SK-N-SH (cell line): ENCODE measurements at regions not wholly inside any gene's neighbourhood (a gene's known extent, or its start where the extent isn't known, plus 50 kb on each side); places are given as distances from the start of the nearest gene placed in this dataset.

Source experiments
- CTCF ChIA-PET: fragments of 300-600, 350-600 bp; formaldehyde crosslinking; extraction: SDS; loops from one replicate; lab custom pipeline; 2021; lab: Yijun Ruan, JAX
- POLR2A ChIA-PET: fragments of 350-600 bp; sonication (Branson Sonifier 250); formaldehyde crosslinking; extraction: SDS; loops from one replicate; lab custom pipeline; 2020; ENCODE audit warnings: antibody characterized with exemption, inconsistent platforms; lab: Yijun Ruan, JAX
- DNase-seq: peaks from one replicate; pipeline ENCODE4 v3.0.0; 2012
- H2AFZ ChIP-seq: fragments of 200-600 bp; sonication (generic); 2 replicates; pipeline ENCODE4 v1.8.1; 2016; ENCODE audit warnings: antibody characterized with exemption, mild to moderate bottlenecking, low read depth
- H3F3A ChIP-seq: fragments of 200-600 bp; sonication (generic); replicated peaks from 2 replicates; pipeline ENCODE3; 2016; ENCODE audit warnings: antibody characterized with exemption, mild to moderate bottlenecking; ENCODE audit not compliant: insufficient read depth
- H3K27ac ChIP-seq, 2 experiments: fragments of 200-500 bp in 1 of 2; fragments of 200-600 bp in 1 of 2; sonication (Bioruptor generic) in 1 of 2; sonication (generic), shearing (Covaris generic) in 1 of 2; 2 replicates each; pipeline versions ENCODE4 v1.5.1 to v1.6.1; 2014 to 2016; ENCODE audit warnings: low read depth in 2 of 2, inconsistent platforms in 1 of 2, low read length in 1 of 2, mild to moderate bottlenecking in 1 of 2, mixed read lengths in 1 of 2
- H3K27me3 ChIP-seq: fragments of 200-600 bp; sonication (generic), shearing (Covaris generic); 2 replicates; pipeline ENCODE4 v1.6.1; 2016; ENCODE audit warnings: mixed run types; ENCODE audit not compliant: insufficient read depth
- H3K36me3 ChIP-seq, 2 experiments: fragments of 200-500 bp in 1 of 2; fragments of 200-600 bp in 1 of 2; sonication (Bioruptor generic) in 1 of 2; sonication (generic) in 1 of 2; replicated peaks in 1 of 2; 2 replicates each; pipeline versions ENCODE3 to v1.5.1; 2014 to 2016; ENCODE audit warnings: low read length in 1 of 2, mild to moderate bottlenecking in 1 of 2; ENCODE audit not compliant: insufficient read depth in 2 of 2, control insufficient read depth in 1 of 2
- H3K4me1 ChIP-seq, 2 experiments: fragments of 200-500 bp in 1 of 2; fragments of 200-600 bp in 1 of 2; sonication (Bioruptor generic) in 1 of 2; sonication (generic), shearing (Covaris generic) in 1 of 2; 2 replicates each; pipeline versions ENCODE4 v1.5.1 to v1.6.1; 2014 to 2016; ENCODE audit warnings: low read depth in 1 of 2, low read length in 1 of 2, mixed run types in 1 of 2; ENCODE audit not compliant: insufficient read depth in 2 of 2, control insufficient read depth in 1 of 2
- H3K4me2 ChIP-seq: fragments of 200-600 bp; sonication (generic), shearing (Covaris generic); 2 replicates; pipeline ENCODE4 v1.6.1; 2017; ENCODE audit warnings: mixed run types
- H3K4me3 ChIP-seq, 2 experiments: fragments of 200-500 bp in 1 of 2; fragments of 200-600 bp in 1 of 2; sonication (Bioruptor generic) in 1 of 2; sonication (generic), shearing (Covaris generic) in 1 of 2; 2 replicates each; pipeline versions ENCODE4 v1.5.1 to v1.8.1; 2014 to 2016; ENCODE audit warnings: low read depth in 2 of 2, inconsistent platforms in 1 of 2, low read length in 1 of 2, mild to moderate bottlenecking in 1 of 2, mixed read lengths in 1 of 2, moderate library complexity in 1 of 2
- H3K79me2 ChIP-seq: fragments of 200-600 bp; sonication (generic); 2 replicates; pipeline ENCODE4 v1.8.1; 2017; ENCODE audit warnings: mild to moderate bottlenecking; ENCODE audit not compliant: insufficient read depth
- H3K9ac ChIP-seq: fragments of 200-600 bp; sonication (generic); 2 replicates; pipeline ENCODE4 v1.6.1; 2017; ENCODE audit warnings: mixed run types
- H3K9me2 ChIP-seq: fragments of 200-600 bp; sonication (generic); 2 replicates; pipeline ENCODE4 v1.6.1; 2017; ENCODE audit warnings: mixed run types
- H3K9me3 ChIP-seq: fragments of 200-600 bp; sonication (generic); 2 replicates; pipeline ENCODE4 v1.6.1; 2017; ENCODE audit warnings: mixed run types, mild to moderate bottlenecking, moderate library complexity
- H4K20me1 ChIP-seq: fragments of 200-600 bp; sonication (generic); 2 replicates; pipeline ENCODE4 v1.6.1; 2017; ENCODE audit warnings: mild to moderate bottlenecking, mixed run types; ENCODE audit not compliant: insufficient read depth
- EZH2phosphoT487 ChIP-seq: fragments of 200-600 bp; sonication (generic); IDR thresholded peaks from 2 replicates; pipeline ENCODE4 v1.6.1; 2017; ENCODE audit warnings: low read depth, mixed run types, mild to moderate bottlenecking, antibody characterized with exemption, moderate library complexity, borderline replicate concordance
- GABPA ChIP-seq: IDR thresholded peaks from 2 replicates; pipeline ENCODE4 v1.4.0; 2012; ENCODE audit warnings: low read depth, mild to moderate bottlenecking
- RFX5 ChIP-seq: IDR thresholded peaks from 2 replicates; pipeline ENCODE4 v1.6.1; 2012; ENCODE audit warnings: mild to moderate bottlenecking, improper control_type of control experiment, low read length
- SIN3A ChIP-seq: IDR thresholded peaks from 2 replicates; pipeline ENCODE4 v1.6.1; 2012; ENCODE audit warnings: low read depth, mild to moderate bottlenecking, low read length, moderate library complexity, borderline replicate concordance
- SMC3 ChIP-seq: IDR thresholded peaks from 2 replicates; pipeline ENCODE4 v1.6.1; 2012; ENCODE audit warnings: low read depth, low read length, improper control_type of control experiment
- WGBS: methylation state at CpG from one replicate; pipeline ENCODE4 v1.1.6; 2017; ENCODE audit warnings: low lambda C conversion rate; 5-methylcytosine and 5-hydroxymethylcytosine counted together
- TF ChIP-seq, protein P1 (sequence below): IDR thresholded peaks from 2 replicates; pipeline ENCODE4 v1.4.0; 2012; ENCODE audit warnings: low read depth, borderline replicate concordance
- TF ChIP-seq, protein P2 (sequence below): fragments of 150-350 bp; IDR thresholded peaks from 2 replicates; pipeline ENCODE4 v1.6.1; 2017; ENCODE audit warnings: antibody characterized with exemption, low read length, low read depth, borderline replicate concordance

DNA sequence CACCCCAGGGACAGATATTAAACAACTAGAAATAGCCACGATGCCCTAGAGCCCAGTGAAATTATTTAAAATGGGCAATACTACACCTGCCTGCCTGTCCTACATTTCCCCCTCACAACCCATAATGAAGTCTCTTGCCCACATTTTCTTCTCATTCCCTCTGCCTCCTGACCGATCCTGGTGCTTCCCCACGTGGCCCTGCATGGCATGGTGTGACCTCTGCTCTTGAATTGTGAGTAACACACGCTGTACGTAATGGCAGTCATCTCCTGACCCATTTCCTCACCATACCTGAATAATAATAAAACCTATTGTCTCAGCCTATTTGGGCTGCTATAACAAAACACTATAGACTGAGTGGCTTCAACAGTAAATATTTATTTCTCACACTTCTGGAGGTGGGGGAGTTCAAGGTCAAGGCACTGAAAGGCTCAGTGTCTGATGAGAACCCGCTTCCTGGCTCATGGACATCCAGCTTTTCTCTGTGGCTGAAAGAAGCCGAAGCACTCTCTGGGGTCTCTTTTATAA, 77.0 kb upstream of the ENPP6 start (continued):
- TF ChIP-seq, protein P1, sequence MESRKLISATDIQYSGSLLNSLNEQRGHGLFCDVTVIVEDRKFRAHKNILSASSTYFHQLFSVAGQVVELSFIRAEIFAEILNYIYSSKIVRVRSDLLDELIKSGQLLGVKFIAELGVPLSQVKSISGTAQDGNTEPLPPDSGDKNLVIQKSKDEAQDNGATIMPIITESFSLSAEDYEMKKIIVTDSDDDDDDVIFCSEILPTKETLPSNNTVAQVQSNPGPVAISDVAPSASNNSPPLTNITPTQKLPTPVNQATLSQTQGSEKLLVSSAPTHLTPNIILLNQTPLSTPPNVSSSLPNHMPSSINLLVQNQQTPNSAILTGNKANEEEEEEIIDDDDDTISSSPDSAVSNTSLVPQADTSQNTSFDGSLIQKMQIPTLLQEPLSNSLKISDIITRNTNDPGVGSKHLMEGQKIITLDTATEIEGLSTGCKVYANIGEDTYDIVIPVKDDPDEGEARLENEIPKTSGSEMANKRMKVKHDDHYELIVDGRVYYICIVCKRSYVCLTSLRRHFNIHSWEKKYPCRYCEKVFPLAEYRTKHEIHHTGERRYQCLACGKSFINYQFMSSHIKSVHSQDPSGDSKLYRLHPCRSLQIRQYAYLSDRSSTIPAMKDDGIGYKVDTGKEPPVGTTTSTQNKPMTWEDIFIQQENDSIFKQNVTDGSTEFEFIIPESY, result no peak
- TF ChIP-seq RFX5 (no peak), EZH2phosphoT487 (no peak), SIN3A (no peak)

DNA sequence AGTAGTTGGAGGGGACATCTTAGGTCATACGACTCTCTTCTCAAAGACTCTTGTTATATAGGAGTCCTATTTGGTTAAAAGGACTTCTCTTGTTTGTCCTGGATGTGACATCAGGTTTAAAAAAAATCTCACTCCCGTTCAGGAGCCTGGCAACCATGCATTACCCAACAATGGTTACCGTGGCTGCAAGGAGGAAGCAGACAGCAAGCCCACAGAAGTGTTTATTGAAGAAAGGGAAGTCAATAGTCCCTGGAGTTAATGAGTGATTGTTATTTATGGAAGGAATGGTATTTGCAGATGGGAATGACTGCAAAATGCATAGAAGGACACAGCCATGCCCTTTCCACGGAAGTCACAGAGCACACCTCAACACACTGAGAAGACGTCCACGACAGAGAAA, 75.9 kb upstream of the ENPP6 start:
- WGBS, result 70% methylated on average over 6 of the region's 6 CpGs

DNA sequence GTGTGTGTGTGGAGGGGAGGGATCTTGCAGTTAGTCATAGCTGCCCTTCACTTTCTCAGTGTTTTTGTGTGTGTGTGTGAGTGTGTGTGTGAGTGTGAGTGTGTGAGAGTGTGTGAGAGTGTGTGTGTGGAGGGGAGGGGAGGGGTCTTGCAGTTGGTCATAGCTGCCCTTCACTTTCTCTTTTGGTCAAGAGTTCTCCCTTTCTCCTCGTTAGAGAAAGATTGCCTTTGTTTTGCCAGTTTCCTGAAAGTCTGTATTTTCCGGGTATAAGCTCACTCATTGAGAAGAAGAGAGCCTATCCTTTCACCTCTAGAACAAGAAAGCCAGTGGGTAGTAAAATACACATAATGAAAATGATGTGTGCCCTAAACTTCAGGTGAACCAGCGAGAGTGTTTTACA, 75.2 kb upstream of the ENPP6 start:
- H3K9ac ChIP-seq, result no peak overlapping the region
- POLR2A ChIA-PET, result no interaction called here
- DNase-seq, result no peak
- H3K27ac ChIP-seq, result no peak overlapping the region
- no peaks in the 10 kb centered on the region for H3K36me3 ChIP-seq
- H3K4me3 ChIP-seq, result no peak overlapping the region
- H3K79me2 ChIP-seq, result no peaks in the 10 kb centered on the region
- no peaks in the 10 kb centered on the region for H3K9me3 ChIP-seq
- H4K20me1 ChIP-seq, result no peaks in the 10 kb centered on the region
- CTCF ChIA-PET, result no interaction called here
- H3K27me3 ChIP-seq, result no peaks in the 10 kb centered on the region
- H3F3A ChIP-seq, result no peaks in the 10 kb centered on the region
- no peaks in the 10 kb centered on the region for H3K4me1 ChIP-seq
- TF ChIP-seq, protein P2, sequence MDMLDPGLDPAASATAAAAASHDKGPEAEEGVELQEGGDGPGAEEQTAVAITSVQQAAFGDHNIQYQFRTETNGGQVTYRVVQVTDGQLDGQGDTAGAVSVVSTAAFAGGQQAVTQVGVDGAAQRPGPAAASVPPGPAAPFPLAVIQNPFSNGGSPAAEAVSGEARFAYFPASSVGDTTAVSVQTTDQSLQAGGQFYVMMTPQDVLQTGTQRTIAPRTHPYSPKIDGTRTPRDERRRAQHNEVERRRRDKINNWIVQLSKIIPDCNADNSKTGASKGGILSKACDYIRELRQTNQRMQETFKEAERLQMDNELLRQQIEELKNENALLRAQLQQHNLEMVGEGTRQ, result no peak
- no peak overlapping the region for H2AFZ ChIP-seq
- 73% methylated on average over 3 of the region's 3 CpGs for WGBS
- no peak overlapping the region for H3K4me2 ChIP-seq
- H3K9me2 ChIP-seq, result no peaks in the 10 kb centered on the region

More for the DNA sequence above, 75.9 kb upstream of the ENPP6 start:
- no peak overlapping the region for H3K4me3 ChIP-seq
- no peaks in the 10 kb centered on the region for H3K9me3 ChIP-seq
- H3K4me2 ChIP-seq, result no peak overlapping the region
- H3K9me2 ChIP-seq, result no peaks in the 10 kb centered on the region
- H3K4me1 ChIP-seq, result no peaks in the 10 kb centered on the region
- no peaks in the 10 kb centered on the region for H3K79me2 ChIP-seq
- ChIA-PET POLR2A (no interaction called here), CTCF (interaction anchor here (0.8 kb wide), 1 partner anchor 9 kb away, joined by 3 read pairs; no protein-coding TSS in a partner anchor)
- no peaks in the 10 kb centered on the region for H3F3A ChIP-seq
- H4K20me1 ChIP-seq, result no peaks in the 10 kb centered on the region
- H3K27ac ChIP-seq, result no peak overlapping the region
- no peaks in the 10 kb centered on the region for H3K36me3 ChIP-seq
- no peak overlapping the region for H2AFZ ChIP-seq
- no peaks in the 10 kb centered on the region for H3K27me3 ChIP-seq
- TF ChIP-seq SMC3, result no peak
- TF ChIP-seq GABPA, result no peak
- no peak for DNase-seq
- H3K9ac ChIP-seq, result no peak overlapping the region
